HEK293 (cell line): ENCODE measurements at regions not wholly inside any gene's neighbourhood (a gene's known extent, or its start where the extent isn't known, plus 50 kb on each side); places are given as distances from the start of the nearest gene placed in this dataset.

Source experiments
- CTCF ChIA-PET: fragments of 350-600 bp; formaldehyde crosslinking; extraction: SDS; loops from one replicate; lab custom pipeline; 2021; ENCODE audit warnings: antibody characterized with exemption; lab: Yijun Ruan, JAX
- POLR2A ChIA-PET: fragments of 300-600 bp; formaldehyde crosslinking; extraction: SDS; loops from one replicate; lab custom pipeline; 2020; ENCODE audit warnings: antibody characterized with exemption, inconsistent platforms; lab: Yijun Ruan, JAX
- H3K27ac ChIP-seq: fragments of 200-500 bp; sonication (Bioruptor generic); 2 replicates; pipeline ENCODE4 v1.5.1; 2014; ENCODE audit warnings: low read depth, low read length, control low read depth, inconsistent platforms; ENCODE audit errors: extremely low read depth
- H3K36me3 ChIP-seq, 2 experiments: fragments of 200-500 bp in 1 of 2; sonication (Bioruptor generic) in 1 of 2; 1 replicate in 1 of 2; 2 replicates in 1 of 2; pipeline ENCODE4 v1.5.1; 2014 to 2017; ENCODE audit warnings: inconsistent platforms in 2 of 2, low read length in 2 of 2; ENCODE audit not compliant: control insufficient read depth in 2 of 2, insufficient read depth in 1 of 2
- H3K4me1 ChIP-seq: fragments of 200-500 bp; sonication (Bioruptor generic); 2 replicates; pipeline ENCODE4 v1.5.1; 2014; ENCODE audit warnings: mild to moderate bottlenecking, low read length, inconsistent platforms; ENCODE audit not compliant: control insufficient read depth, insufficient read depth
- H3K4me3 ChIP-seq: 2 replicates; pipeline ENCODE4 v1.5.1; 2011; ENCODE audit warnings: low read depth, mild to moderate bottlenecking, control low read depth, low read length, moderate library complexity
- H3K9me3 ChIP-seq: fragments of 200-500 bp; sonication (Bioruptor generic); 2 replicates; pipeline ENCODE4 v1.5.1; 2014; ENCODE audit warnings: low read depth, low read length, inconsistent platforms; ENCODE audit not compliant: control insufficient read depth, insufficient read depth
- GLI4 ChIP-seq: fragments of 450-650 bp; formaldehyde crosslinking; IDR thresholded peaks from 2 replicates; pipeline ENCODE4 v1.5.1; 2016; ENCODE audit warnings: missing biosample characterization, missing genetic modification characterization
- KLF17 ChIP-seq: fragments of 450-650 bp; formaldehyde crosslinking; IDR thresholded peaks from 2 replicates; pipeline ENCODE4 v1.5.1; 2016; ENCODE audit warnings: missing biosample characterization, missing genetic modification characterization
- ZNF169 ChIP-seq: fragments of 450-650 bp; formaldehyde crosslinking; IDR thresholded peaks from 2 replicates; pipeline ENCODE4 v1.5.1; 2016; ENCODE audit warnings: missing biosample characterization, missing genetic modification characterization
- ZNF350 ChIP-seq: fragments of 450-650 bp; formaldehyde crosslinking; IDR thresholded peaks from 2 replicates; pipeline ENCODE4 v1.5.0; 2017; ENCODE audit warnings: missing biosample characterization, mild to moderate bottlenecking, missing genetic modification characterization
- ZNF398 ChIP-seq: fragments of 450-650 bp; formaldehyde crosslinking; IDR thresholded peaks from 2 replicates; pipeline ENCODE4 v1.5.1; 2017; ENCODE audit warnings: missing biosample characterization, missing genetic modification characterization
- ZNF623 ChIP-seq: fragments of 450-650 bp; formaldehyde crosslinking; IDR thresholded peaks from 2 replicates; pipeline ENCODE4 v1.5.1; 2016; ENCODE audit warnings: missing biosample characterization, missing genetic modification characterization
- ZSCAN5A ChIP-seq: fragments of 450-650 bp; formaldehyde crosslinking; IDR thresholded peaks from 2 replicates; pipeline ENCODE4 v1.5.1; 2016; ENCODE audit warnings: missing biosample characterization, missing genetic modification characterization
- TF ChIP-seq, protein P1 (sequence below): fragments of 450-650 bp; formaldehyde crosslinking; IDR thresholded peaks from 2 replicates; pipeline ENCODE4 v1.5.1; 2016; ENCODE audit warnings: missing biosample characterization, missing genetic modification characterization, borderline replicate concordance
- TF ChIP-seq, protein P2 (sequence below): fragments of 450-650 bp; formaldehyde crosslinking; IDR thresholded peaks from 2 replicates; pipeline ENCODE4 v1.5.1; 2016; ENCODE audit warnings: missing biosample characterization, missing genetic modification characterization
- TF ChIP-seq, protein P3 (sequence below): fragments of 450-650 bp; formaldehyde crosslinking; IDR thresholded peaks from 2 replicates; pipeline ENCODE4 v1.5.1; 2016; ENCODE audit warnings: missing biosample characterization, missing genetic modification characterization

GRCh38 chr1:23634840-23635651 lies 56.6 kb upstream of the RPL11 start (continued):
- TF ChIP-seq, protein P1, sequence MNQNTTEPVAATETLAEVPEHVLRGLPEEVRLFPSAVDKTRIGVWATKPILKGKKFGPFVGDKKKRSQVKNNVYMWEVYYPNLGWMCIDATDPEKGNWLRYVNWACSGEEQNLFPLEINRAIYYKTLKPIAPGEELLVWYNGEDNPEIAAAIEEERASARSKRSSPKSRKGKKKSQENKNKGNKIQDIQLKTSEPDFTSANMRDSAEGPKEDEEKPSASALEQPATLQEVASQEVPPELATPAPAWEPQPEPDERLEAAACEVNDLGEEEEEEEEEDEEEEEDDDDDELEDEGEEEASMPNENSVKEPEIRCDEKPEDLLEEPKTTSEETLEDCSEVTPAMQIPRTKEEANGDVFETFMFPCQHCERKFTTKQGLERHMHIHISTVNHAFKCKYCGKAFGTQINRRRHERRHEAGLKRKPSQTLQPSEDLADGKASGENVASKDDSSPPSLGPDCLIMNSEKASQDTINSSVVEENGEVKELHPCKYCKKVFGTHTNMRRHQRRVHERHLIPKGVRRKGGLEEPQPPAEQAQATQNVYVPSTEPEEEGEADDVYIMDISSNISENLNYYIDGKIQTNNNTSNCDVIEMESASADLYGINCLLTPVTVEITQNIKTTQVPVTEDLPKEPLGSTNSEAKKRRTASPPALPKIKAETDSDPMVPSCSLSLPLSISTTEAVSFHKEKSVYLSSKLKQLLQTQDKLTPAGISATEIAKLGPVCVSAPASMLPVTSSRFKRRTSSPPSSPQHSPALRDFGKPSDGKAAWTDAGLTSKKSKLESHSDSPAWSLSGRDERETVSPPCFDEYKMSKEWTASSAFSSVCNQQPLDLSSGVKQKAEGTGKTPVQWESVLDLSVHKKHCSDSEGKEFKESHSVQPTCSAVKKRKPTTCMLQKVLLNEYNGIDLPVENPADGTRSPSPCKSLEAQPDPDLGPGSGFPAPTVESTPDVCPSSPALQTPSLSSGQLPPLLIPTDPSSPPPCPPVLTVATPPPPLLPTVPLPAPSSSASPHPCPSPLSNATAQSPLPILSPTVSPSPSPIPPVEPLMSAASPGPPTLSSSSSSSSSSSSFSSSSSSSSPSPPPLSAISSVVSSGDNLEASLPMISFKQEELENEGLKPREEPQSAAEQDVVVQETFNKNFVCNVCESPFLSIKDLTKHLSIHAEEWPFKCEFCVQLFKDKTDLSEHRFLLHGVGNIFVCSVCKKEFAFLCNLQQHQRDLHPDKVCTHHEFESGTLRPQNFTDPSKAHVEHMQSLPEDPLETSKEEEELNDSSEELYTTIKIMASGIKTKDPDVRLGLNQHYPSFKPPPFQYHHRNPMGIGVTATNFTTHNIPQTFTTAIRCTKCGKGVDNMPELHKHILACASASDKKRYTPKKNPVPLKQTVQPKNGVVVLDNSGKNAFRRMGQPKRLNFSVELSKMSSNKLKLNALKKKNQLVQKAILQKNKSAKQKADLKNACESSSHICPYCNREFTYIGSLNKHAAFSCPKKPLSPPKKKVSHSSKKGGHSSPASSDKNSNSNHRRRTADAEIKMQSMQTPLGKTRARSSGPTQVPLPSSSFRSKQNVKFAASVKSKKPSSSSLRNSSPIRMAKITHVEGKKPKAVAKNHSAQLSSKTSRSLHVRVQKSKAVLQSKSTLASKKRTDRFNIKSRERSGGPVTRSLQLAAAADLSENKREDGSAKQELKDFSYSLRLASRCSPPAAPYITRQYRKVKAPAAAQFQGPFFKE (tag by site-specific recombination): 0 out of 2 replicates have a peak, but pooled peaks have one; percentile 41
- peak; percentile 38; the same call in 1 of the 2 replicates for TF ChIP-seq KLF17 (tag by site-specific recombination)

- Histone ChIP-seq H3K4me3 (no peak overlapping the region), H3K4me1 (no peaks in the 10 kb centered on the region)
- POLR2A ChIA-PET: interaction anchor here (1.0 to 3.7 kb wide), 3 partner anchors 75 to 103 kb away, joined by 3 to 34 read pairs (median 8); partner anchors contain the start of genes E2F2 and ID3
- TF ChIP-seq, protein P2, sequence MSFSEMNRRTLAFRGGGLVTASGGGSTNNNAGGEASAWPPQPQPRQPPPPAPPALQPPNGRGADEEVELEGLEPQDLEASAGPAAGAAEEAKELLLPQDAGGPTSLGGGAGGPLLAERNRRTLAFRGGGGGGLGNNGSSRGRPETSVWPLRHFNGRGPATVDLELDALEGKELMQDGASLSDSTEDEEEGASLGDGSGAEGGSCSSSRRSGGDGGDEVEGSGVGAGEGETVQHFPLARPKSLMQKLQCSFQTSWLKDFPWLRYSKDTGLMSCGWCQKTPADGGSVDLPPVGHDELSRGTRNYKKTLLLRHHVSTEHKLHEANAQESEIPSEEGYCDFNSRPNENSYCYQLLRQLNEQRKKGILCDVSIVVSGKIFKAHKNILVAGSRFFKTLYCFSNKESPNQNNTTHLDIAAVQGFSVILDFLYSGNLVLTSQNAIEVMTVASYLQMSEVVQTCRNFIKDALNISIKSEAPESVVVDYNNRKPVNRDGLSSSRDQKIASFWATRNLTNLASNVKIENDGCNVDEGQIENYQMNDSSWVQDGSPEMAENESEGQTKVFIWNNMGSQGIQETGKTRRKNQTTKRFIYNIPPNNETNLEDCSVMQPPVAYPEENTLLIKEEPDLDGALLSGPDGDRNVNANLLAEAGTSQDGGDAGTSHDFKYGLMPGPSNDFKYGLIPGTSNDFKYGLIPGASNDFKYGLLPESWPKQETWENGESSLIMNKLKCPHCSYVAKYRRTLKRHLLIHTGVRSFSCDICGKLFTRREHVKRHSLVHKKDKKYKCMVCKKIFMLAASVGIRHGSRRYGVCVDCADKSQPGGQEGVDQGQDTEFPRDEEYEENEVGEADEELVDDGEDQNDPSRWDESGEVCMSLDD: 0 out of 2 replicates have a peak, but pooled peaks have one; percentile 28
- 0 out of 2 replicates have a peak, but pooled peaks have one; percentile 38 for TF ChIP-seq ZNF169
- 0 out of 2 replicates have a peak, but pooled peaks have one; percentile 52 for TF ChIP-seq ZSCAN5A (tag by site-specific recombination)
- TF ChIP-seq ZNF623 (tag by site-specific recombination): peak; percentile 38
- TF ChIP-seq ZNF398 (tag by site-specific recombination): peak; percentile 28; the same call in 1 of the 2 replicates
- TF ChIP-seq, protein P3, sequence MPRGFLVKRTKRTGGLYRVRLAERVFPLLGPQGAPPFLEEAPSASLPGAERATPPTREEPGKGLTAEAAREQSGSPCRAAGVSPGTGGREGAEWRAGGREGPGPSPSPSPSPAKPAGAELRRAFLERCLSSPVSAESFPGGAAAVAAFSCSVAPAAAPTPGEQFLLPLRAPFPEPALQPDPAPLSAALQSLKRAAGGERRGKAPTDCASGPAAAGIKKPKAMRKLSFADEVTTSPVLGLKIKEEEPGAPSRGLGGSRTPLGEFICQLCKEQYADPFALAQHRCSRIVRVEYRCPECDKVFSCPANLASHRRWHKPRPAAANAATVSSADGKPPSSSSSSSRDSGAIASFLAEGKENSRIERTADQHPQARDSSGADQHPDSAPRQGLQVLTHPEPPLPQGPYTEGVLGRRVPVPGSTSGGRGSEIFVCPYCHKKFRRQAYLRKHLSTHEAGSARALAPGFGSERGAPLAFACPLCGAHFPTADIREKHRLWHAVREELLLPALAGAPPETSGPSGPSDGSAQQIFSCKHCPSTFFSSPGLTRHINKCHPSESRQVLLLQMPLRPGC: no peak
- no peak for TF ChIP-seq ZNF350 (tag by site-specific recombination)
- 0 out of 2 replicates have a peak, but pooled peaks have one; percentile 11 for TF ChIP-seq GLI4 (tag by site-specific recombination)
- TF ChIP-seq, all 188 proteins: peak for 6
- Histone ChIP-seq H3K36me3 (no peaks in the 10 kb centered on the region), H3K27ac (no peak overlapping the region), H3K9me3 (no peaks in the 10 kb centered on the region)
- CTCF ChIA-PET: interaction anchor here (0.6 to 12.8 kb wide), 34 partner anchors 9 to 340 kb away, joined by 3 to 506 read pairs (median 5); partner anchors contain the start of gene ID3
Observed at GRCh38 chr1:23634518-23634839, 57.1 kb upstream of the RPL11 start.
